ENCODE measurements at regions not wholly inside any gene's neighbourhood (a gene's known extent, or its start where the extent isn't known, plus 50 kb on each side); places are given as distances from the start of the nearest gene placed in this dataset.

- TF ChIP-seq IRF3 (IDR thresholded peaks at IDR 0.05; ENCODE audit: low read depth, low read length): no peak
- no peak for TF ChIP-seq JUND (IDR thresholded peaks at IDR 0.05)
- TF ChIP-seq ZBTB33 (IDR thresholded peaks at IDR 0.05; ENCODE audit: borderline replicate concordance, low read depth): no peak
- TF ChIP-seq CTCF (IDR thresholded peaks at IDR 0.05): no peak
- no peak for TF ChIP-seq POLR2AphosphoS5 (IDR thresholded peaks at IDR 0.05; ENCODE audit: low read depth, low read length)
- TF ChIP-seq TEAD4 (IDR thresholded peaks at IDR 0.05; ENCODE audit: borderline replicate concordance, insufficient read depth): no peak
- no peak for TF ChIP-seq EP300 (IDR thresholded peaks at IDR 0.05; ENCODE audit: borderline replicate concordance in 1 of 2, low read depth in 1 of 2, low read length in 1 of 2)
- TF ChIP-seq GABPA (IDR thresholded peaks at IDR 0.05; ENCODE audit: low read depth): no peak
- no peak for TF ChIP-seq FOXJ3 (CRISPR knock-in tag; IDR thresholded peaks at IDR 0.05)
These were observed 430.7 kb upstream of the ARGLU1 start for GRCh38 chr13:106998664-106999063.
